ENCODE measurements at regions not wholly inside any gene's neighbourhood (a gene's known extent, or its start where the extent isn't known, plus 50 kb on each side); places are given as distances from the start of the nearest gene placed in this dataset.

GRCh38 chr2:82275599-82275998, 1971.0 kb upstream of the LRRTM1 start:
- TF ChIP-seq CTCF (IDR thresholded peaks at IDR 0.05) (no peak), POLR2A (IDR thresholded peaks at IDR 0.05) (no peak), POLR2AphosphoS5 (IDR thresholded peaks at IDR 0.05) (no peak), EP300 (IDR thresholded peaks at IDR 0.05) (no peak)
